ENCODE measurements at regions not wholly inside any gene's neighbourhood (a gene's known extent, or its start where the extent isn't known, plus 50 kb on each side); places are given as distances from the start of the nearest gene placed in this dataset.

DNA sequence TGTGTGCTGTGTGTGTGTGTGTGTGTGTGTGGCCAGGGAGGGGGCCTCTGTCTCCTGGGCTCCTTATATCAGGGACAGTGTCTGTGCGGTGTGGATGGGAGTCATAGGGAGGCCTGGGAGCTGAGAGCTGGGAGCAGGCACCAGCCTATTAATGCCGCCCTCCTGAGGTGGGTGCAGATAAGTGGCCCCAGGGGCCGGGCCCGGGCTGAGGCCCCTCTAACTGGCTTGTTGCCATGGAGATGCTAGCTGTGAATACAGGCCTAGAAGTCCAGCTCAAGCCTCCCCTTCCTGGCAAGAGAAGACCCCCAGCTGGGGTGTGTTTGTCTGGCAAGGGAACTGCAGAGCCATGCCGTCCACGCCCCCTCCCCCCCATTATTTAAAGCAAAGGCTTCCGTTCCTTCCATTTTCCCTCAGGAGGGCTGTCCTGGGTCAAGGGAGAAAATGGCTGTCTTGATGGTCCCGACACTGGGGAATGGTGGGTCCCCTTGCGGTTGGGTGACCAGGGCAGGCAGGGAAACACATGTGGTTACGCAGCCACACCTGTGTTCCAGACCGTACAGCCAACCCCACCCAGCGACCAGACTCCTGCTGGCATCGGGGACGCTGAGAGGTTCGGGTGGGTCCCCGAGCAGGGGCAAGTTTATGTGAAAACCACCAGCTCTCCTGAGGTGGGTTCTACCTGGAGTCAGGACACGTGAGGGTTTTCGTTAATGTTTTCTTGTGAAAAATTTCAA is 141.1 kb downstream of the MRM1 start:
- TF ChIP-seq, protein P1, sequence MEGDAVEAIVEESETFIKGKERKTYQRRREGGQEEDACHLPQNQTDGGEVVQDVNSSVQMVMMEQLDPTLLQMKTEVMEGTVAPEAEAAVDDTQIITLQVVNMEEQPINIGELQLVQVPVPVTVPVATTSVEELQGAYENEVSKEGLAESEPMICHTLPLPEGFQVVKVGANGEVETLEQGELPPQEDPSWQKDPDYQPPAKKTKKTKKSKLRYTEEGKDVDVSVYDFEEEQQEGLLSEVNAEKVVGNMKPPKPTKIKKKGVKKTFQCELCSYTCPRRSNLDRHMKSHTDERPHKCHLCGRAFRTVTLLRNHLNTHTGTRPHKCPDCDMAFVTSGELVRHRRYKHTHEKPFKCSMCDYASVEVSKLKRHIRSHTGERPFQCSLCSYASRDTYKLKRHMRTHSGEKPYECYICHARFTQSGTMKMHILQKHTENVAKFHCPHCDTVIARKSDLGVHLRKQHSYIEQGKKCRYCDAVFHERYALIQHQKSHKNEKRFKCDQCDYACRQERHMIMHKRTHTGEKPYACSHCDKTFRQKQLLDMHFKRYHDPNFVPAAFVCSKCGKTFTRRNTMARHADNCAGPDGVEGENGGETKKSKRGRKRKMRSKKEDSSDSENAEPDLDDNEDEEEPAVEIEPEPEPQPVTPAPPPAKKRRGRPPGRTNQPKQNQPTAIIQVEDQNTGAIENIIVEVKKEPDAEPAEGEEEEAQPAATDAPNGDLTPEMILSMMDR (IDR thresholded peaks at IDR 0.05; ENCODE audit: insufficient read depth, low read depth, low read length), result no peak
- no peak for TF ChIP-seq EZH2 (IDR thresholded peaks at IDR 0.05; ENCODE audit: insufficient read depth, low read length)
